ENCODE measurements at regions not wholly inside any gene's neighbourhood (a gene's known extent, or its start where the extent isn't known, plus 50 kb on each side); places are given as distances from the start of the nearest gene placed in this dataset.
"Not testable (repeated sequence)": the region's sequence is repeated elsewhere in the genome, so short reads cannot be mapped to it uniquely, and the experiment has no call there.

GRCh38 chr7:26424319-26424718 lies 132.7 kb downstream of the SNX10 start:
- not testable (repeated sequence) for FAIRE-seq

- no peak for FAIRE-seq
Measured at GRCh38 chr7:26425655-26426054, 134.0 kb downstream of the SNX10 start.

- FAIRE-seq, result no peak
Measured at GRCh38 chr7:26426096-26426495, 134.4 kb downstream of the SNX10 start.

- no peak for FAIRE-seq
Measured at GRCh38 chr7:26428571-26428970, 136.9 kb downstream of the SNX10 start.

- no peak for FAIRE-seq
Measured at GRCh38 chr7:26429168-26429567, 137.5 kb downstream of the SNX10 start.

GRCh38 chr7:26434974-26435373 lies 143.3 kb downstream of the SNX10 start:
- FAIRE-seq, result no peak

GRCh38 chr7:26437003-26437532 lies 145.4 kb downstream of the SNX10 start:
- FAIRE-seq, result peak; percentile 88

GRCh38 chr7:26438078-26438477 lies 146.4 kb downstream of the SNX10 start:
- no peak for FAIRE-seq

- FAIRE-seq, result no peak
Measured at GRCh38 chr7:26439521-26440232, 148.0 kb downstream of the SNX10 start.

- no peak for FAIRE-seq
Measured at GRCh38 chr7:26440233-26441001, 148.8 kb downstream of the SNX10 start.

- FAIRE-seq, result no peak
Measured at GRCh38 chr7:26441002-26441521, 149.4 kb downstream of the SNX10 start.

- FAIRE-seq, result no peak
Measured at GRCh38 chr7:26441611-26442277, 150.1 kb downstream of the SNX10 start.

- no peak for FAIRE-seq
Measured at GRCh38 chr7:26443006-26443405, 151.3 kb downstream of the SNX10 start.

- FAIRE-seq, result no peak
Measured at GRCh38 chr7:26443751-26444150, 152.1 kb downstream of the SNX10 start.

- no peak for FAIRE-seq
Measured at GRCh38 chr7:26444555-26444954, 152.9 kb downstream of the SNX10 start.

GRCh38 chr7:26447116-26447515 lies 155.5 kb downstream of the SNX10 start:
- no peak for FAIRE-seq

GRCh38 chr7:26449175-26450165 lies 157.8 kb downstream of the SNX10 start:
- FAIRE-seq, result no peak

- no peak for FAIRE-seq
Measured at GRCh38 chr7:26451997-26452396, 160.3 kb downstream of the SNX10 start.

GRCh38 chr7:26454180-26454579 lies 162.5 kb downstream of the SNX10 start:
- FAIRE-seq, result no peak

GRCh38 chr7:26457696-26458327 lies 166.2 kb downstream of the SNX10 start:
- no peak for FAIRE-seq

- no peak for FAIRE-seq
Measured at GRCh38 chr7:26458466-26459145, 166.9 kb downstream of the SNX10 start.

Data from endometrium (tissue), 2 donors.